ENCODE measurements at regions not wholly inside any gene's neighbourhood (a gene's known extent, or its start where the extent isn't known, plus 50 kb on each side); places are given as distances from the start of the nearest gene placed in this dataset.
"Not testable (repeated sequence)": the region's sequence is repeated elsewhere in the genome, so short reads cannot be mapped to it uniquely, and the experiment has no call there.

GRCh38 chr4:189809241-189809735, 131.4 kb upstream of the FRG1 start:
- DNase-seq (ENCODE audit: low read depth, low spot score) = no peak
- H3K9me3 ChIP-seq (ENCODE audit: control insufficient read depth, insufficient read depth, low read length) = peaks cover 41% of the 10 kb centered on the region
- no peak for TF ChIP-seq CTCF (IDR thresholded peaks at IDR 0.05; ENCODE audit: low read depth, low read length)
- no peaks in the 10 kb centered on the region for H3K27me3 ChIP-seq (ENCODE audit: control insufficient read depth, insufficient read depth, low read length)
- no peak overlapping the region for H3K27ac ChIP-seq (ENCODE audit: low read depth, low read length)
- POLR2A ChIA-PET = no interaction called here
- H3K4me3 ChIP-seq (ENCODE audit: low read depth, low read length) = no peak overlapping the region
- CTCF ChIA-PET = interaction anchor here (0.9 kb wide), 1 partner anchor 16 kb away, joined by 3 read pairs; no protein-coding TSS in a partner anchor

DNA sequence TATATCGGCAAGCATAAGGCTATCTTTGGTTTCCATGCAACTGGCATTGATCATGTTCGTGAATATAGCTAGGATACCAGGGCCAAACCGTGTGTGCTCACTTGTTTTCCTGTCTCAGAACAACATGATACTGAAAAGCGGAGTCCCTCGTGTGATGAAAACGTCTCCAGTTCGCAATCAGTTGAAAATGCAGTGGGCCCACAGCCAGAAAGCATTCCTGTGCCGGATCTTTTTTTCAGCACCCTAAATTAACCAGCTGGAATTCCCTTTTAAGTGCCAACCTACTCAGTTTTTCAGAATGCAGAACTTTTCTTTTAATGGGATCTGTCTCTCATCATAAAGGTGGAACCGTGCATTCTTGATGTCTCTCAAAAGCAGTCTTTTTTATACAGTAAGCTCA, 130.8 kb upstream of the FRG1 start:
- no peak for TF ChIP-seq CTCF (IDR thresholded peaks at IDR 0.05; ENCODE audit: low read depth, low read length)
- ChIA-PET CTCF (interaction anchor here (0.9 kb wide), 1 partner anchor 16 kb away, joined by 3 read pairs; no protein-coding TSS in a partner anchor), POLR2A (no interaction called here)
- Histone ChIP-seq H3K4me3 (ENCODE audit: low read depth, low read length) (no peak overlapping the region), H3K9me3 (ENCODE audit: control insufficient read depth, insufficient read depth, low read length) (peaks cover 37% of the 10 kb centered on the region), H3K27ac (ENCODE audit: low read depth, low read length) (no peak overlapping the region), H3K27me3 (ENCODE audit: control insufficient read depth, insufficient read depth, low read length) (no peaks in the 10 kb centered on the region)
- DNase-seq (ENCODE audit: low read depth, low spot score) = no peak

DNA sequence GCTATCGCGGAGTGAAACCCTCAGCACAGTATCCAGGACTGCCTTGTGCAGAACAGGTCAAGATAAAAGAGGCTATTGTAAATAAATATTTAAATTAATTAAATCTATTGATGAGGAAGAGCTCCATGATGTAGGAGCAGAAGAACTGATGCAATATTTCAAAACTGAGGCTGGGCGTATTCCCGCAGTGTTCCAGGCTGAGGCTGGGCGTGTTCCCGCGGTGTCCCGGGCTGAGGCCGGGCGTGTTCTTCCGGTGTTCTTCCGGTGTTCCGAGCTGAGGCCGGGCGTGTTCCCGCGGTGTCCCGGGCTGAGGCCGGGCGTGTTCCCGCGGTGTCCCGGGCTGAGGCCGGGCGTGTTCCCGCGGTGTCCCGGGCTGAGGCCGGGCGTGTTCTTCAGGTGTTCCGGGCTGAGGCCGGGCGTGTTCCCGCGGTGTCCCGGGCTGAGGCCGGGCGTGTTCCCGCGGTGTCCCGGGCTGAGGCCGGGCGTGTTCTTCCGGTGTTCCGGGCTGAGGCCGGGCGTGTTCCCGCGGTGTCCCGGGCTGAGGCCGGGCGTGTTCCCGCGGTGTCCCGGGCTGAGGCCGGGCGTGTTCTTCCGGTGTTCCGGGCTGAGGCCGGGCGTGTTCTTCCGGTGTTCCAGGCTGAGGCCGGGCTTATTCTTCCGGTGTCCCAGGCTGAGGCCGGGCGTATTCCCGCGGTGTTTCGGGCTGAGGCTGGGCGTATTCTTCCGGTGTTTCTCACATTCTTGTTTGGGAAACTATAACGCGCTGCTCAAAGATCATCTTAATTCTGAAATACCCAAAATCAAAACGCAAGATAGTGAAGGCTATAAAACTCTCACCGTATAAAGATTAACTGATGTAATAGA, 130.1 kb upstream of the FRG1 start:
- H3K27ac ChIP-seq (ENCODE audit: low read depth, low read length); H3K27me3 ChIP-seq (ENCODE audit: control insufficient read depth, insufficient read depth, low read length); POLR2A ChIA-PET; CTCF ChIA-PET; DNase-seq (ENCODE audit: low read depth, low spot score); H3K4me3 ChIP-seq (ENCODE audit: low read depth, low read length): not testable (repeated sequence)
- H3K9me3 ChIP-seq (ENCODE audit: control insufficient read depth, insufficient read depth, low read length) = peaks cover 32% of the 10 kb centered on the region

DNA sequence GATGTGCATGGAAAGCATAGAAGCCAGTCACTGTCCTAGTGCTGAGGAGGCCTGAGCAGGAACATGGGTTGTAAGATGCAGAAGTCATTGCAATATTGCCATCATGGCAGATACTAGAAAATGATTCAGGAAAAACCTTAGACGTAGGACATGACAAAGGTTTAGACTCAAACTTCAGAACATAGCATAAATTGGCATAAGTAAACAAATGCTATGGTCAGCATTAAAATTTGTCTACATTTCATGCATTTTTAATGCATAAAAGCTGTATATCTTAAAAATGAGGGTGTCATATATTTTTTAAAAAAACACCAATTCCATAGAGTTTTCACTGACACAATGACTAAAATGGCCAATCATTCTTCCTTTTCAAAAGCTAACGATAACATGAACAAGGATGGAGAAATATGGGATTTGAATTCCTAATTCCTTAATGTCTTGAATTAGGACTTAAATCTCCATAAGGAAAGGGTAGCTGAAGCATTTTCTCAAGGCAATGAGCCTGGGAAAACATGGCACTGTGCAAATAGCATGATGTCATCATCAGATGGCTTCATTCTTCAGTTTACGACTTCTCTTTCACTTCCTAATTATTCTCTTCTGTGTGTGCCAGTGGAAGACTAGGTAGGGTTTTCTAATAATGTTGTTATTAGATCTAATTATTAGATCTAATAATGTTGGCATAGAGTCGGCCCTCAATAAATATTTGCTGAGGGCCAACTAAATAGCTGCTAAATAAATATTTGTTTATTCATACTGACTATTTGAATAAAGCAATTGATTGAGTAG, 125.1 kb upstream of the FRG1 start:
- no peaks in the 10 kb centered on the region for H3K27me3 ChIP-seq (ENCODE audit: control insufficient read depth, insufficient read depth, low read length)
- DNase-seq (ENCODE audit: low read depth, low spot score) = no peak
- TF ChIP-seq CTCF (IDR thresholded peaks at IDR 0.05; ENCODE audit: low read depth, low read length) = no peak
- CTCF ChIA-PET = no interaction called here
- POLR2A ChIA-PET = no interaction called here
- H3K27ac ChIP-seq (ENCODE audit: low read depth, low read length) = no peak overlapping the region
- no peak overlapping the region for H3K4me3 ChIP-seq (ENCODE audit: low read depth, low read length)
- H3K9me3 ChIP-seq (ENCODE audit: control insufficient read depth, insufficient read depth, low read length) = peaks cover 21% of the 10 kb centered on the region

GRCh38 chr4:189822326-189822725, 118.3 kb upstream of the FRG1 start:
- ChIA-PET POLR2A (no interaction called here), CTCF (no interaction called here)
- no peak for TF ChIP-seq CTCF (IDR thresholded peaks at IDR 0.05; ENCODE audit: low read depth, low read length)
- H3K4me3 ChIP-seq (ENCODE audit: low read depth, low read length) = no peak overlapping the region
- H3K27me3 ChIP-seq (ENCODE audit: control insufficient read depth, insufficient read depth, low read length) = no peaks in the 10 kb centered on the region
- DNase-seq (ENCODE audit: low read depth, low spot score) = no peak
- H3K27ac ChIP-seq (ENCODE audit: low read depth, low read length) = no peak overlapping the region
- peaks cover 22% of the 10 kb centered on the region for H3K9me3 ChIP-seq (ENCODE audit: control insufficient read depth, insufficient read depth, low read length)

Data from AG04450 (cell line).